HG03025 (cell line): ENCODE measurements at regions not wholly inside any gene's neighbourhood (a gene's known extent, or its start where the extent isn't known, plus 50 kb on each side); places are given as distances from the start of the nearest gene placed in this dataset.
"Not testable (repeated sequence)": the region's sequence is repeated elsewhere in the genome, so short reads cannot be mapped to it uniquely, and the experiment has no call there.

ENCODE experiments used
- ATAC-seq: cut with Tn5 transposase; IDR thresholded peaks from one replicate; pipeline ENCODE4 v1.9.1; 2021; ENCODE audit warnings: mild to moderate bottlenecking, moderate library complexity; ENCODE audit not compliant: unreplicated experiment, low FRiP score

GRCh38 chr10:63833411-63834060 is 312.3 kb downstream of the REEP3 start:
- ATAC-seq, result no peak

DNA sequence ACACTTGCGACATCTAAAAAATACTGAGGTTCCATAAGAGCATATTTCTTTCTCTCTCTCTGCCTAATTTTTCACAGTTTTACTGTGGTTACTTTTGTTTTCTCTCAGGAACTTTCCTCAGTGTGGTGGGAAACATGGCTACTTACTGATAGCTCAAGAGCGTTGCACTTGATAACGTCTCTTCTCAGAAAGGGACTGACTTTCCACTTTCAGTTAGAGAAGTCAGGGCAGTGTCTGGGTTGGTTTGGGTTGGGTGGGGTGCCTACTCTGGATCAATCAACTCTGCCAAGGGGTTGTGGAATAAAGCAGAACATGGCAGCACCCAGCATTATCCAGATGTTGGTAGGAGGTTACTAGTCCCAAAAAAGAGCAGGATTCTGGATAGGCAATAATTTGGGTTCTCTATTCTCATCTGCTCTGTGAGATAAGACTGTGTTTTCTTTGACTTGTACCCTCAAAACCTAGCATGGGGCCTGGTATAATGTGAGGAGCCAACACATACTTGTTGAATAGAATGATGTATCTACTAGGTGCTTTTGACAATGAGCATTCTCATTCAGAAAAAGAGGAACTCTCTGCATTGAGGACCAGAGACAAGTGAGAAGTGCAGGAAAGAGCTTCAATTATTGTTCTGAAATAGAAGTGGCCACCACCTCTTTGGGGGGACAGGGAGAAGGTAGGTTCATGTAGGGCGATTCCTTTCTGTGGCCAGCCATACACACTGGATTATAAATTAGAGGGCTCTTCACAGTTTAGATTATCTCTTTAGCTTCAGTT is 315.7 kb downstream of the REEP3 start:
- ATAC-seq, result no peak

GRCh38 chr10:63841761-63842160 is 320.6 kb downstream of the REEP3 start:
- ATAC-seq, result no peak

- ATAC-seq, result no peak
Observed at GRCh38 chr10:63843107-63843506, 321.9 kb downstream of the REEP3 start.

- ATAC-seq, result not testable (repeated sequence)
Observed at GRCh38 chr10:63848871-63849270, 327.7 kb downstream of the REEP3 start.

DNA sequence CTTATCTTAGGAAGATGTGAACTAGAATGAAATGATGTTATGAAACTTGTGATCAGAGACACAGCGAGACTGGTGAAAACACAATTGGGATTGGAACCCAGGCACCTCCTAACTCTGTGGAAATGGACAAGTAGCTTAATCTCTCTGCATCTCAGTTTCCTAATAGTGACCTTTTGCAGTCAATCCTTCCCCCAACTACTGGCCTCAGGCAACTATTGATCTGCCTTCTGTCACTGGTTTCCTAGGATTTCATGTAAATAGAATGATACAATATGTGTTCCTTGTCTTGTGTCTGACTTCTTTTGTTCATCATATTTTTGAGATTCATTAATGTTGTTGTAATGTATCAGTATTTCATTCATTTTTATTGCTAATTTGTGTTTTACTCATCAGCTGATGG is 341.7 kb downstream of the REEP3 start:
- ATAC-seq, result no peak

DNA sequence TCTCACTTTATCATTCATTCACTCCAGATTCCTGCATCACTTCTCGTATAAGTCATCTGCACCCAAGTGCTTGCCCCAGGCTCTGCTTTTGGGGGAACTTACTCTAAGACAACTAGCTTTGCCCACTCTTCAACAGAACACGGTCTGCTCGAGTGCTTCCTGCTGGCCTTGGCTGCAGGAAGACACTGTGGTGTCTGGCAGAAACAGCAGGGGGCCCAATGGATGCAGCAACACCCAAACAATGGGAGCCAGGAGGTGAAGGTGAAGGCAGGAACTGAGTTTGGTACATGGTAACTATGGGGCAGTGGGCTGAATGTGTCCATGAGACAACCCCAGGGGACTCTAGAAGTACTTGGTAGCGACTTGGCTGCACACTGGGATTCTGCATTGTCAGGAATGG is 344.0 kb downstream of the REEP3 start:
- no peak for ATAC-seq

DNA sequence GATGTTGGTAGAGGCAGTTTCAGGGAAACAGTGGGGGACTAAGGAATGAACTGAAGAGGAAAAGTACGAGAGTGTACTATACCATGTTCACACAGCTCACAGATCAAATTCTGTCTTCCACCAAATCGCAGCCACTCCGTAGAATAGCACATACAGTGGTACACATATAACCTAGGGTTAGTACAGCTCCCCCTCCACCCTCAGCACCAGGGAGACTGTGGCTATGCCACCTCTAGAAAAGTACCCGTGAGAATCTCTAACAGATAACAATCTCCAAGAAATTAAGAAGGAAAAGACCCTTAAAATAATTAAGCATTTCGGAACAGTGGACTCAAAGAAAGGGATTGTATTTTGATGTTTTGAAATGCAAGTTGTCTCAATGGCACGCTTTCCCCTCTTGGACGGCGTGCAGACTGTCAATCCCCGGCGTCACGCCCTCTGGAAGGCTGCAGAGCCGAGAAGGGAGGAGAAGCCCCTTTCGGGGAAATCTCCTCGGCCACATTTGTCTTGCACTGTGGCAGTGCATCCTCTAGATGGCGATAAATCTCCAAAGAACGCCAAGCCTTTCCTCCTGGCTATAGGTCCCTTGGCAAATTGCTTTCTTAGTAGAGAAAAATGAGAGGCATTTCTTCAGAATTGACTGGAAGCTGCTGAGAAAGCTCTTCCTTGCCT is 345.0 kb downstream of the REEP3 start:
- ATAC-seq, result peak; percentile 90

- ATAC-seq, result peak; percentile 54
Observed at GRCh38 chr10:63866747-63867140, 345.5 kb downstream of the REEP3 start.

DNA sequence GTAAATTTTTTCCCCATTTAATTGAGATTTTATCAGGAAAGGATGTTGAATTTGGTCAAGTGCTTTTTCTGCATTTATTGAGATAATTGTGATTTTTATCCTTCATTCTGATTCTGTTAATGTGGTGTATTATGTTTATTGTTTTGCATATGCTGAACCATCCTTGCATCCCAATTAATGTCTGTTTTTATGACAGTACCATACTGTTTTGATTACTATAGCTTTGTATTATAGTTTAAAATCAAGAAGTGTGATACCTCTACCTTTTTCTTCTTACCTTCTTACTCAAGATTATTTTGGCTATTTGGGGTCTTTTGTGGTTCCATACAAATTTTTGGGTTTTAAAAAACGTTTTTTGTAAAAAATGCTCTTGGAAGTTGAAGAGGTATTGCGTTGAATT is 357.2 kb downstream of the REEP3 start:
- ATAC-seq, result no peak

- no peak for ATAC-seq
Observed at GRCh38 chr10:63883861-63884260, 362.7 kb downstream of the REEP3 start.

DNA sequence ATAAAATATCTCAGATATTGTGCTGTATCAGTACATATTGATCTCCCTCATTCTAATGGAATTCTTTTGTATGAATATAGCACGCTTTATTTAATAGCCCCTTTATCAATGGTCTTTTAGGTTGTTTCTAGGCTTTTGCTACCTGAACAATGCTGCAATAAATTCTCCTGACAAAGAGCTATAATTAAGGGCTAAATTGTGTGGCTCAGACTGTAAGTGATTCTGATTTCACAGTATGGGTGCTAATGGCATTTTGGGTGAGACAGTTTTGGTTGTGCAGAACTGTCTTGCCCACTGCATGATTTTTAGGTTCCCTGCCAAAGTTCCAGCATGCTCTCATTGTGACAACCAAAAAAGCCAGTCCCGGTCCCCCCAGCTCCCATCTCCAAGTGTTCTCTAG is 363.2 kb downstream of the REEP3 start:
- no peak for ATAC-seq

DNA sequence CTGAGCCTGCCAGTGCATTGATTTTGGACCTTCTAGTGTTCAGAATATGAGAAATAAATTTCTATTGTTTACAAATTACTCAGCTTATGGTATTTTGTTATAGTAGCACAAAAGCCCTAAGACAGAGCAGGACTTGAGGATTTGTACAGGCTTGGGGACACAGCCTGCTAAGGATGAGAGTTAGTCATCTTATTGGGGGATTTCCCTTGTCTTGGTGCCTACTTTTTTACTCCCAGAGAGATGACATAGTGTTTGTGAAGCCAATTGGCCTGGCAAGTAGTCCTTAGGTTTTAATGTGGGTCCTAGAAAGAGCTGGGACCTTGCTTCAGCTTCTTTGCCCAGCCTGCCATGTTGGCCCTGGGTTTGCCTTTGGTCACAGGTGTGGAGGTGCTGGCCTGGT is 364.0 kb downstream of the REEP3 start:
- ATAC-seq, result no peak

GRCh38 chr10:63886281-63887022 is 365.3 kb downstream of the REEP3 start:
- ATAC-seq, result no peak

GRCh38 chr10:63887023-63887589 is 365.9 kb downstream of the REEP3 start:
- no peak for ATAC-seq

DNA sequence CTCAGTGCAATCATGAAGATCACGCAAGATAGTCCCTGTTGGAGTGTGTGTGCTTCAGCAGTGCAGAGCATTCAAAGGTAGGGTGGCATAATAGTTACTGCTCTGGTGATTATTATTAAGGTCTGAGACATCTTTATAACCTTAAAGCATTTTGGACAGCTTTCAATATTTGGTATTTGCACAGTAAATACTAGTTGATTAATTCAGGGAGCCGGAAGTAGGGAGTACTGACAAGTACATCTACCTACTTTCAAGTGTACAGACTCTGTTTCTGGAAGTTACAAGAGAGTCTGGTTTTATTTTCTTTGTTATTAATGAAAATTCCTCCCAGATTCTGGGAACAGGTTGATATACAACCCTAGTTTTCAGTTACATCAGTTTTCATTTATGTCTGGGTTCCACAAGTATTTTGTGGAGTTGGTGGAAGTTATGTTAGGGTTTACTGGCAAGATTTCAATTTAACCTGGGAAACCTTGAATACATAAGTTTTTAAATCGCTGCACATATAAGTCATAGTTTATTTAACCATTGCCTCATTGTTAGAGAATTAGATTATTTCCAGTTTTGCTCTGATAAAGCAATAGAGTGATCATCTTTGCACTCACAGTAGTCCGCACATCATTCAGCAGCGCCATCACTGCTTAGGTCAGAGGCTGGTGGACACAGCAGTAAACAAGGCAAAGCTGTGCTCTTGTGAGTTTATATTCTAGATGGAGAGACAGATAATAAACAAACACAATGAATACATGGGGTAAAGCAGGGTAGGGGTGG is 366.6 kb downstream of the REEP3 start:
- ATAC-seq, result no peak

DNA sequence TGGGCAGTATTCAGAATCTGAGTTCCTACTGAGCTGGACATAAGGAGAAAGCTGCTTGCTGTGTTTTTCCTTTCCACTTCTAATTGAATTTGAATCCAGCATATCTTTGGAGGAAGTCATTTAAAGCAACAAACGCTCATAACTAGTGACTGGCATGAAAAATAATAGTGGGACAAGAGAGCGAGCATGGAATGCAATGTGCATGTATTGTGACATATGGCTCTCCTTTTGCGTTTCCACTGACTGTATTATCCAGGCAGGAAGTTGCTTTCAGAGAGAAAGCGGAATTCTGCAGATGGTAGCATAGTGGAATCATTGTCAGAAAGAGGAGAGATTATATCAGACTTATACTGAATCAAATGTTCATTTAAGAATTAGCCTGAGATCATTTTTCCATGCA is 368.6 kb downstream of the REEP3 start:
- ATAC-seq, result no peak

- no peak for ATAC-seq
Observed at GRCh38 chr10:63896992-63897391, 375.8 kb downstream of the REEP3 start.

GRCh38 chr10:63899673-63900300 is 378.6 kb downstream of the REEP3 start:
- no peak for ATAC-seq
